NCI-H82 treated with DMSO at 0.1 percent for 48 hours (cell line): ENCODE measurements at regions not wholly inside any gene's neighbourhood (a gene's known extent, or its start where the extent isn't known, plus 50 kb on each side); places are given as distances from the start of the nearest gene placed in this dataset.

Experiments used
- DNase-seq: peaks from one replicate; lab custom pipeline; 2025; ENCODE audit not compliant: unreplicated experiment; lab: John Stamatoyannopoulos, UW

DNA sequence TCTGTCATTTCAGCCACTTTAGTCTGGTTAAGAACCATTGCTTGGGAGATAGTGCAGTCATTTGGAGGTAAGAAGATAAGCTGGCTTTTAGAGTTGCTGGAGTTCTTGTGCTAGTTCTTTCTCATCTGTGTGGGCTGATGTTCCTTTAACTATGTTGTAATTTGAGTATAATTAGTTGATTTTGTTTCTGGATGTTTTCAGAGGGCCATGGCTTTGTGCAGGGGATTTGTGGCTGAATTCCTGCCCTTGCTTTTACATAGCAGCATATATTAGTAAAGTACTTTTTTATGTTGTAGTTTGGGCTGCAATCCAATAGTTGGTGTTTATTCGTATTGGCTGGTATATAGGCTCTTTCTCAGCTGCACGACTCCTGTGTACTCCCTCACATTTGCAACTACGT lies 339.6 kb downstream of the ANKRD50 start:
- DNase-seq = no peak

DNA sequence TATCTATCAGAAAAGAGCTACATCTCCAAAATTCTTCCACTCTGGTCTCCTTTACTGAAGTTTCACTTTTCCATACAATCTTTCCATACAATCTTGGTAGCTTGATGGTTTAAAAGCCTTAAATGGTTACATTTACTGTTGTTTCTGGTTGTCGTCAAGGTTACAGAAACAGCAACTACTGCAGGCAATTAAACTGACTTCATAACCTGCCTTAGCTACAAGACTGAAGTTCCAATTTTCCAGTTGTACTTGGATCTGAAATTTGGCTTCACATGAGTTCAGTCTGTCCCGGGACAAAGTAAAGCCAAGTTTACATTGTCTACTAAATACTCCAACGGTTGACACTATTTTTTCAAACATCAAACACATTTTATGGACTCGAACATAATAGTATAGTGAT lies 326.4 kb downstream of the ANKRD50 start:
- no peak for DNase-seq

DNA sequence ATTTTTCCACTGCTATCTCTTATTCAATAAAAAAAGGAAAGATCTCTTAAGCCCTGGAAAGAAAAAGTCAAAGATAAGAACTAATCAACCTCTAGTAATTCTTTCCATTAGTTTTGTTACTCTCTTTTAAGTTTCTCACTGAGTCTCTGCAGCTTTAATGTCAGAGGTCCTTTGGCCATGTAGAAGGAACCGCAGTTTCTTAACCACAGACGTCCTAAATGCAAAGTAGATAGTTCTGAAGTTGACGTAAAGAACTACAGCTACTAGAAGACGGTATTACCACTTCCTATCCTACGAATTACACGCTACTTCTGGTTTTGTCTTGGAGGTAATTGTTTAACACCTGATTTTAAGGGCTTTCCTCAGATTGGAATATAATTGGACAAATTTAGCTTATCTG lies 325.9 kb downstream of the ANKRD50 start:
- no peak for DNase-seq

DNA sequence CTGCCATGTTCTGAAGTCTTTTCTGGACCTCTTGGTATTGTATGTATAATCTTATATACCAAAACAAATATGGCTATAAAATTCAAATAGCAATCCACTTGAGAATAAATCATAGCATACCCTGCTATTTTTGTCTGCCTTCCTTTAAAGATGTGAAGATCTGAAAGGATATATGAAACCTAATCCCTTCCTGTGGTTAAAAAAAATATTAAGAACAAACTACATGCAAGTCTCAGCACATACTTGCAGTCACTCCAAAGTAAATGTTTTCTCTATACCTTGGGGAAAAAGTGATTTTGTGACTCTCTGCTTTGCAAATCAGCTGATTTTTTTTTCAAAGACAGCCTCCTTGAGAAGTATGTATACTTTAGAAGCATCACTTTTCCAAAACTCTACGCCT lies 322.9 kb downstream of the ANKRD50 start:
- no peak for DNase-seq

DNA sequence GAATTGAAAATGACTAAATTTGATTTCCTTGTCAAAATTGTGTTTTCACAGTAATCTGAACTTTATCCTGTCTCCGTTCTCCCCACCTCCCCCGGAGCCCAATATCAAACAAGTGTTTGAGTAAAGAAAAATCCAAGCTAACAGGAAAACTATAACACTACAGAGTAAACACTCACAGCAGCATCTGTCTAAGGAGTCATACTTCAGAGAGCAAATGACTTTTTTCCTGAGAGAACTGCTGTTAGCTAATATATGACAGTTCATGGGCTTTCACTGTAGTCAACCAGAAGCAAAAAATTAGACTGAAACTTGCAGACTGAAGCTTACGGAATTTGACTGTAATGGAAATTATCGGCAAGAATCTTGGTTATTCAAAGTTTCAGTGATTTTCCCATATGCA lies 321.7 kb downstream of the ANKRD50 start:
- DNase-seq = no peak

DNA sequence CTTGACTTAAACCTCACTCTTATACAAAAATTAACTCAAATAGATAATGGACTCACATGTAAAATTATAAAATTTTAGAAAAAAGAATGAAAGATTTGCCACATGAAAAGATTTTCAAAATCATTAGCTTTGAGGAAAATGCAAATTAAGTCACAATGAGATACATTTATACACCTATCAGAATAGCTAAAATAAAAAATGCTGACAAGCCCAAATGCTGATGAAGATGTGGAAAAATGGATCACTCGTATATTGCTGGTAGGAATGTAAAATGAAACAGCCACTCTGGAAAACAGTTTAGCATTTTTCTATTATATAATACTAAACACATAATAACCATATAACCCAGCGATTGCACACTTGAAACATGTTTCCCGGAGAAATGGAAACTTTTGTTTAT lies 316.2 kb downstream of the ANKRD50 start:
- DNase-seq = no peak

DNA sequence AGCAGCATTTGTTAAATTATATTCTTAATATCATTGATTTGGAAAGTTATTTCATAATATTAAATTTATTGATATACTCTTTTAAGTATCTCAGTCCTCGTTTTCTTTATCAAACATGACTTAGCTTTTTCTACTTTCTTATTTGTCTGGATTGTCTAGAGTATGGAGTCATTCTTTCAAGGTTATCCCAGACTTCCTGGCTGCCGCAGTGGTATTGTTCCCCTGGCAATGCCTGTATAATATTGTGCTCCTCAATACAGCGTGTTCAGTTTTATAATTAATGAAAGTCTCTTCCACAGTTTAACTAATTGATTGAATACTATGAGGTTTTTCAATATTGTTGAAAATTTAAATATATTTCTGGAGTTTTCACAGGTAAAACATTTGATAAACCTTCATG lies 310.9 kb downstream of the ANKRD50 start:
- no peak for DNase-seq

DNA sequence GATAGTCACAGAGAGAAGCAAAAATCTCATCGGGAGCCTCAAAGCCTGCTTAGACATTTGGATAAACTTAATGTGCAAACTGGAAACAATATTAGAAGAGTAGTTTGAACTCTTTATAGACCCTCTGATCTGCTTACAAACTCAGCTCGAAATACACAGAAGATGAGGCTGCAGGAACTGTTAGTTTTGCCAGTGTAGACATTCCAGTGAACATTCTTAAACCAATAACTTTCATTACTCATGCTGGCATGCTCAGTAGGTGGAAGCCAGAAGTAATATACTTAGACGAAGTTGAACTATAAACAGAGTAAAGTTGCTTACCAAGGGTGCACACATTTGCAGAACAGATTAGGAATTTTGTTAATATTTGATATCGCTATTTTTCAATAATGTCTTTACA lies 303.5 kb downstream of the ANKRD50 start:
- DNase-seq = no peak

DNA sequence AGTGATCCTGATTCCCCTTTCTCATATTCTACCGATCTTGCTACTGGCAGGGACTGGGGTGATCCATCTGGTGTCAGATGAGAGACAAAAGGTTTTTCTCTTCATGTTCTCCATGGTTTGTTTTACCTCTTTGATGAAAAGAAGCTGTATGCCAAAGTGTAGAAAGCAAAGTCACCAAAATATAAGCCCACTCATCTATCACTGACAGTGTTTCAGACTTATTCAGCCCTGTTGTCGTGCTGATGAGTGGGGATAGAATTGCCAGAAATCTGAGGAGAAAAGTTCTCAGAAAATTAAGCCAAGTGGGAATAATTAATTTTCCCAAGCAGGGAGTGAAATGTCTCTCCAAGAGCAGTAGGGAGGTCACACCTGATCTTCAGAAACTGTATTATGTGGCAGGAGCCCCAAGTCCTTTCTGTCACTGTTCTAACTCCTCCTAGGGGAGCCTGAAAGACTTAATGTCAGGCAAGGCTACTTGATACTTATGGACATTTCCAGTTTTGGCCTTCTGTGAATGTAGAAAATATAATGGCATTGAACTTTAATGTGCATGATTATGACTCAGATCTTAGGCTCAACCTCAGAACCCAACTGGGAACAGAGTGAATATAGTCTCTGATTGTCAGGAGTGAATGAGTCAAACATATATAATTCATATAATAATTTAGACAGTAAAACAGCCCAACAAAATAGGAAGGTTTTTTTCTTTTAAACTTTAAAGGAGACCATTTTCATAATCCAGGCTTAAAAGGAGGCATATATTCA lies 298.1 kb downstream of the ANKRD50 start:
- DNase-seq = no peak

DNA sequence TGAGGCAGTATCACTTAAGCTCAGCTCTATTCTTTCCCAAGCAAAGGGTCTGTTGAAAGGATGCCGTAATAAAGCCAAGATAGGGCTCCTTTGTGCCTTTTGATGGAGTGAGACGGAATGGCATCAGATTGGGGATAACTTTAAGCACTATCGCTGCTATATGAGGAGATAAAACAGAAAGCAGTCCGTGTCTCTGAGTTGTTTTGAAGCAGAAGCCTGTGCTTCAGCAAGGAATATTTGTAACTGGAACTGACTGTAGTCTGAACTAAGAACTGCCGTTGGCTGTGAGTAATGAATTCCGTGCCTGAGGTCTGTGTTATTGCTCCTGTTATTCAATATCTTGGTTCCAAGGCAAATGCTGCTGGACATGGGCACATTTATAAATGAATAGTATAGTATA lies 297.4 kb downstream of the ANKRD50 start:
- DNase-seq = no peak

DNA sequence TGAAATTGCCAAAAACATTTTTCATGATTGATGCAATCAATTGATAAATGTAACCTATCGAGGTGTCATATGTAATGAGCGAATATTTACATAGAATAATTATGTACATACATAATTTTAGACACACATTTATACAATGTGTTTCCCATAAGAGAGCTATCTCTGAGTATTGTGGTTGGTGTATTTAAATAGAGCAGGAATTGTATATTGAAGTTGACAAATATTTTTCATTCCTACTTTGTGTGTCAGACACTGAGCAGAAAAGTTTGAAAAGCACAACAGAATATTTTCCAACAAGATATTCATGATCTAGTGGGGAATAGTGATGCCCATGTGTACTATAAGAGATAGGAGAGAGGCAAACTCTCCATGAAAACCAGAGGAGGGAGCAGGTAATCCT lies 295.2 kb downstream of the ANKRD50 start:
- no peak for DNase-seq

DNA sequence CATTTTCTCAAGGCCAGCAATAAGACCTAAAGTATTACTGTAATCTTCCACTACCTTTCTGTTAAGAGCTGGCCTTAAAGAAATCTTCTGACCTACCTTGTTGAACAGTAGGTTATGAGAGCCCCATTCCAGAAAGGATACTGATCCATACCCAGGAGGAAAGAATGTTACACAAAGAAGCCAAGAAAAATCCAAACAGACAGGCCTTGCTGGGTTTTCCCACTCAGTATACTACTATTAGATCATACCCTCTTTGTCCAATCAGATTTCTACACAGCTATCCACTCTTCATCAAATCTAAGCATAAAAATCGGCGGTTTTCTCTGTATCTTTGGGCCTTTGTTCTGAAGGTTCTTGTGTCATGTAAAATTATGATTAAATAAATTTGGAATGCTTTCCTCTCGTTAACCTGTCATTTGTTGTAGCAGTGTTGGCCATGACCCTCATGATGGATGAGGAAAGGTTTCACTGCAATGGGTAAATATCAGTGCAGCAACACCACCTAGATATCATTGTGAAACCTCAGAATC lies 292.3 kb downstream of the ANKRD50 start:
- no peak for DNase-seq

DNA sequence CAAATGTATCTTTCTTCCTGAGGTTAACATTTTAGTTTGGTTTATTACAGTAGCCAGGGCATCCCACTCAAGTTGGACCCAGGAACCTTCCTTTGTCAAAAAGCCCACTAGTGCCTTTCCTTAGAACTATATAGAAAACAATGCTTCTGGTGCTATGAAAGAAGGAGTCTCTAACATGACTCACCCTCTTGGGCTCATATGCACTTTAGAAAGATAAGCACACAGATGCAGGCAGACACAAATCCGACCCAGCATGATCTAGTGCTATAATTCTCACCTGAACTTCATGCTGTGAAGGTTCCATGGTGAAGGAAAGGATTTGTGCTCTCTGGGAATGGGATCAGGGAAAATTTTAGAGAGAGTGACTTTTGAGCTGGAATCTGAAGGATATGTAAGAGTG lies 289.4 kb downstream of the ANKRD50 start:
- DNase-seq = no peak

DNA sequence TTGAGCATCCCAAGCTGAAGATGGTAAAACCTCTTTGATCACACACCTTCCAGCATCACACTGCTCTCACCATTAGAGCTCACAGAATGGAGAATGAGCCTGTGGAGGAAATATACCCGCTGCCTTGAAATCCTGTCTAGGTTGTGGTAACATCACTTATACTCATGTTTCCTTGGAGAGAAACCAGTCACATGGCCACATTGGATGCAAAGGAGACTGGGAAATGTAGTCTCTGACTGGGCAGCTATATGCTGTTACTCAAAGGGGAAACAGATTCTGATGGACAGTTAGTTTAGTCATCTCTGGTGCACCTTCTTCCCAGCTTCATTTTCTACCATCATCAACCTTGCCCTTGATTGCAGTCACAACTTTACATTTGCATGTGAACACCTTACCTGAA lies 286.3 kb downstream of the ANKRD50 start:
- DNase-seq = no peak

DNA sequence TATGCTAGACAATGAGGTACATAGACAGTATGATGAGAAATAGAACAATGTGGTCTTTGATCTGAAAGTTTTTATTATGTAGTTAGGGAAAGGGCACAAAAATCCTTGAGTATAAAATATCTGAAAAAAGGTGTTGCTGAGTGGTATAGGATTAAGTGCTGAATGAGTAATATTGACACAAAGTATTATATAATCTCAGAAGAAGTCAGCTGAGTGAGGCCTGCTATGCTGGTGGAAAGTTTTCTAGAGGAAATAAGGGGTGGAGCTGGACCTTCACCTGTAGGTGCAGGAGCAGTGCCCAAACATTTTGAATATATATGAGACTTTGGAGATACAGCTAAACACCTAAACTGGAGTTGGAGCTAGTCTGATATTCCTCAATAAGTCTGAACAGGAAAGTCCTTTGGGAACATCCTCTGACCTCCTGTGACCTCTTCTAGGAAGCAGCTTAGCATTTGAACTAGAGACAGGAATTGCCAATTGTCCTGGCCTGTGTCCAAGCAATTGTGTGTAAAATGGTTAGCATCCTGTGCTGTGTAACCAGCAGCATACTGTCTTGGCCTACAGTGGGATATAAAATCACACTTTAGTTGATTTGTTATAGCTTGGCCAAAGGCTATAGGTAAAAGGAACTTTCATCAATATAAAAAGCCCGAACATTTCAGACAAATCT lies 285.3 kb downstream of the ANKRD50 start:
- no peak for DNase-seq

DNA sequence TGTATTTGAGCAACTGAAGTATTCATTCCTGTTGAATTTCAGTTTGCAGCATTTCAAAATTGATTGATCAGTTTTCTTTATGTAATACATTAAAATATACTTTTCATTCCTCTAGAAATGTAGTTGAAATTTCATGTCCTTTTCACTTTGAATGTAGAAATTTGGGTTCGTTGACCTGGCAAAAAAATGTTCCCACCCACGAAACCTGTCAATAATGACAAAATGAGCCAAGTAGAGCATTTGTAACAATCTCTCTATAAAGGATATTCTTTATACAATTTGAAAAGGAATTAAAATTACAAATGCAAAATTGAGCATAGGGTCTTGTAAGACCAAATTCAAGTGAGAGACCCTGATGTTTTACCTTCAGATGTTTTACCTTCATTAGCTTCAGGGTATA lies 283.9 kb downstream of the ANKRD50 start:
- DNase-seq = no peak

DNA sequence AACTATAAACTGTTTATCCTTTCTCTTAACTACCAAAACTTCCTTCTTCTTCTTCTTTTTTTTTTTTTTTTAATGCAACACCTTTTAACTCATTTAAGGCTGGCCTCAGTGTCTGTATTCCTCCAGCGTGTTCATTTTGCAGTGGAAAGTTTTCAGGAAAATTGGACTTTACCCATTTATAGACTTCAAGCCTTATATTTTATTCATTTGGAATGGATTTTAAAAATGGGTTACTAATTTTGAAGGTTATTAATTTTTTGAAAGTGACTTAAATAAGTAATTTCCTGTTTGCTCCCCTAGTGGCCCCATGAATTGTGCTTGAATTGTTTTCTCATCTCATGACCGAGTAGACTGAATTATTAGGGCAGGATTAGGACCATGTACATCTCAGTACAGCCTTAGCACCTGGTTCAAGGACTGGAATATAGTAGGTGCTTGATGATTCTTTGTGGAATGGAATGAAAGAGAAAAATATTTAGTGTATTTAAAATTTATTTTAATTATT lies 282.7 kb downstream of the ANKRD50 start:
- no peak for DNase-seq

DNA sequence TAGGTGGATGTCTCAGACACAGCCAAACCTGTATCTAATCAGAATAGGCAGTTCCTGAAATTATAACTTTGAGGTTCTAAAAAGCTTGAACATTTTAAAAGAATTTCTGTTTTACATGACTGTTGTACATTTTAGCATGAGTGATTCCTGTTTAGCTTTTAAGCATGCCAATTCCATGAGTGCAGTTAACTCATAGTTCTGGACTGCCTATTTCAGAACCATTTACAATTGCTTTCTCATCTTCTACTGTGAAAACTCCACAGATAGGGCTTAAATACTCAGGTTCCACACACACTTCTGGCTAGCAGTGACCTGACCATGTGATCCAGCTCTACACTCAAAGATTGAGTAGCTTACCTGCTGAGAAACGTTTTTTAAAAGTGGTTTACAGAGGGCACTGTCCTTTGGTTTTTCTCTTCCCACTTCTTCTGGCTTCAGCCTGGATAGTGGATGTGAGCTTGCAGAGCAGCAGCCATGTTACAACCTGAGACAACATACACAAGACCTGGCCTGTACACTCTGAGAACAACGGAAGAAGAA lies 280.8 kb downstream of the ANKRD50 start:
- no peak for DNase-seq

DNA sequence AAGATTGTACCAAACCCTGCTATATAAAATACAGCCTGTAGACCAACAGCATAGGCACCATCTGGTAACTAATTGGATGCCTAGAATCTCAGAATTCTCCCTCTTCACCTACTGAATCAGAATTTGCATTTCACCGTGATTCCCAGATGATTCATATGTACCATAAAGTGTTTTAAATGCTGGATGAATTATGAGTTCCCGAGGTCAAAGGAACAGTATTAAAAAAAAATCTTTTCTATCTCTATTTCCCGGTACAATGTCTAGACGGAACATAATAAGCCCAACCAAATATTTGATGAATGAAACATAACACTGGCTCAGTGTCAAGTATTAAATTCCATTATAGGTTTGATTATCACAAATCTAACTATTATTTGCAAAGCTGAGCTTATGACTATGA lies 280.0 kb downstream of the ANKRD50 start:
- DNase-seq = no peak

DNA sequence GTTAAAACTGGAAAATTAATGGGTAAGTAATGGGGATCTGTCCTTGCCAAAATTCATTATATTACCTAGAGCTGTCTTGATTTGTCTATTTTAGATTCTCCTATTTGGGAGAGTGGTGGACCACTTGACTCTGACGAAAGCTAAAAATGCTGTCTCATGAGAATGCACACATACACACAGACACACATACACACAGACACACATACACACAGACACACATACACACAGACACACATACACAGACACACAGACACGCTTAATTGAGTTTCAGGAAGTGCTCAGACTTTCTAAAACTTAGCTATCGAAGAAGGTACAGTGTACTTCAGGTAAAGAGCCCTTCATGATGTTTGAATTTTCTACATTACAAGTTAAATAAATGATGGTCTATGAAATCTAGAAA lies 279.5 kb downstream of the ANKRD50 start:
- DNase-seq = no peak

DNA sequence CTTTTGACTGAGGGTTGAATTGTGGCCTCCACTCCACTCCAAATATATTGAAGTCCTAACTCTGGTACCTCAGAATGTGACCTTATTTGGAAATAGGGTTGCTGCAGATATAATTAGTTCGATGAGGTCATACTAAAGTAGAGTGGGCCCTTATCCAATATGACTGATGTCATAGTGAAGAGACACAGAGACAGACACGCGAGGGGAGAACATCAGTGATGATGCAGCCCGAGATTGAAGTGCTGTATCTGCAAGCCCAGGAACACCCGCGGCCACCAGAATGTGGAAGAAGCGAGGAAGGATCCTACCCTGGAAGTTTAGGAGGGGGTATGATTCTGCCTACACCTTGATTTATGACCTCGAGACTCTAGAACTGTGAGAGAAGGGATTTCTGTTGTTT lies 279.0 kb downstream of the ANKRD50 start:
- DNase-seq = no peak

DNA sequence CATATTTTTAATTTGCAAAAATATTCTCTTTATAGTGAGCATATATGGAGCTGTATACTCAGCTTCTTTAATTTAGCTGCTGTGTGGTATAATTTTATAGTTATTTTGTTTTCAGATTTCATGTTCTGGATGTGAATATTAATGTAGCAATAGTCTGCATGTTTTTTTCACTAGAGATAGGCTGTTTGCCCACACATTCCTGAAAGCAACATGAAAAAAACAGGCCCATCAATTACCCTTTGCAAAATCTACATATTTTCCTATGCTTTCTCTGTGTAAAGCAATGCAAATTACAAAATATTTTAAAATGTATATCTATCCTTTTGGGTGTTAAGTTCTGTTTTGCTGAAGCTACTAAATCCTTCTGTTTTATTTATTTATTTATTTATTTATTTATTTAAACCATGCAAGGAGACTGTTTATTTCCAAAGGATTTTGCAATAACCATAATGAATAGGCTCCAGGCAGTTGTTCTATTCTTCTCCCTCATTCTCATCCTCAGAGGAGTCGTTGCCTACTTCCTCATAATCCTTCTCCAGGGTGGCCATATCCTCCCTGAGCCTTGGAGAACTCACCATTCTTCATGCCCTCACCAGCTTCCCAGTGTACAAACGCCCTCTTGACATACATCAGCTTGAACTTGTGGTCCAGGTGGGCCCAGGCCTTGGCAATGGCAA lies 277.1 kb downstream of the ANKRD50 start:
- DNase-seq = no peak
